SK-N-SH treated with all-trans-retinoic acid at 6 μM for 48 hours (cell line): ENCODE measurements at regions not wholly inside any gene's neighbourhood (a gene's known extent, or its start where the extent isn't known, plus 50 kb on each side); places are given as distances from the start of the nearest gene placed in this dataset.

Experiments used
- ATAC-seq: fragments of 200-7000 bp; cut with Tn5 transposase; 3 replicates; pipeline ENCODE4 v1.9.1; 2020; ENCODE audit warnings: mild to moderate bottlenecking, moderate library complexity
- ARNTL ChIP-seq: fragments of 450-650 bp; formaldehyde crosslinking; IDR thresholded peaks from 2 replicates; pipeline ENCODE4 v1.5.0; 2020; ENCODE audit warnings: low read depth, mild to moderate bottlenecking, moderate library complexity, borderline replicate concordance
- CSRNP3 ChIP-seq: fragments of 250-450 bp; sonication (Bioruptor Pico); IDR thresholded peaks from 2 replicates; pipeline ENCODE4 v1.5.1; 2021; ENCODE audit warnings: mild to moderate bottlenecking, moderate library complexity
- ESRRG ChIP-seq: fragments of 250-450 bp; sonication (Bioruptor Pico); IDR thresholded peaks from 2 replicates; pipeline ENCODE4 v1.6.1; 2021; ENCODE audit warnings: mild to moderate bottlenecking
- GLIS3 ChIP-seq: fragments of 250-450 bp; sonication (Bioruptor Pico); IDR thresholded peaks from 2 replicates; pipeline ENCODE4 v1.5.0; 2020; ENCODE audit warnings: mild to moderate bottlenecking, moderate library complexity
- ISL1 ChIP-seq: fragments of 250-450 bp; sonication (Bioruptor Pico); IDR thresholded peaks from 2 replicates; pipeline ENCODE4 v2.1.2; 2022; ENCODE audit warnings: mild to moderate bottlenecking, moderate library complexity
- OSR1 ChIP-seq: fragments of 250-450 bp; sonication (Bioruptor Pico); IDR thresholded peaks from 2 replicates; pipeline ENCODE4 v1.8.0; 2022; ENCODE audit warnings: moderate library complexity, mild to moderate bottlenecking, inconsistent platforms
- PATZ1 ChIP-seq: fragments of 250-450 bp; sonication (Bioruptor Pico); IDR thresholded peaks from 2 replicates; pipeline ENCODE4 v1.8.0; 2020; ENCODE audit warnings: mild to moderate bottlenecking, moderate library complexity, borderline replicate concordance
- POU6F1 ChIP-seq: fragments of 250-450 bp; sonication (Bioruptor Pico); IDR thresholded peaks from 2 replicates; pipeline ENCODE4 v1.8.0; 2021; ENCODE audit warnings: low read depth, mild to moderate bottlenecking, moderate library complexity, borderline replicate concordance
- PPARA ChIP-seq: fragments of 250-450 bp; sonication (Bioruptor Pico); IDR thresholded peaks from 2 replicates; pipeline ENCODE4 v1.5.0; 2020; ENCODE audit warnings: mild to moderate bottlenecking, borderline replicate concordance
- RARB ChIP-seq: fragments of 250-450 bp; sonication (Bioruptor Pico); IDR thresholded peaks from 2 replicates; pipeline ENCODE4 v1.8.0; 2021; ENCODE audit warnings: mild to moderate bottlenecking, moderate library complexity
- SNAI2 ChIP-seq: fragments of 250-450 bp; sonication (Bioruptor Pico); IDR thresholded peaks from 2 replicates; pipeline ENCODE4 v1.5.0; 2020; ENCODE audit warnings: mild to moderate bottlenecking, moderate library complexity
- TCF4 ChIP-seq: fragments of 250-450 bp; sonication (Bioruptor Pico); IDR thresholded peaks from 2 replicates; pipeline ENCODE4 v1.8.0; 2021; ENCODE audit warnings: mild to moderate bottlenecking, moderate library complexity, borderline replicate concordance
- TOX ChIP-seq: fragments of 250-450 bp; sonication (Bioruptor Pico); IDR thresholded peaks from 2 replicates; pipeline ENCODE4 v1.8.0; 2021; ENCODE audit warnings: mild to moderate bottlenecking, moderate library complexity, borderline replicate concordance
- TSHZ2 ChIP-seq: fragments of 250-450 bp; sonication (Bioruptor Pico); IDR thresholded peaks from 2 replicates; pipeline ENCODE4 v1.5.0; 2020; ENCODE audit warnings: mild to moderate bottlenecking, moderate library complexity
- ZC3H10 ChIP-seq: fragments of 250-450 bp; sonication (Bioruptor Pico); IDR thresholded peaks from 2 replicates; pipeline ENCODE4 v1.5.1; 2021; ENCODE audit warnings: mild to moderate bottlenecking, moderate library complexity
- ZFP30 ChIP-seq: fragments of 450-650 bp; formaldehyde crosslinking; IDR thresholded peaks from 2 replicates; pipeline ENCODE4 v1.5.0; 2022; ENCODE audit warnings: mild to moderate bottlenecking, moderate library complexity
- ZNF70 ChIP-seq: fragments of 450-650 bp; formaldehyde crosslinking; IDR thresholded peaks from 2 replicates; pipeline ENCODE4 v1.5.0; 2020; ENCODE audit warnings: mild to moderate bottlenecking, moderate library complexity
- ZNF8 ChIP-seq: fragments of 450-650 bp; formaldehyde crosslinking; IDR thresholded peaks from 2 replicates; pipeline ENCODE4 v1.5.0; 2020; ENCODE audit warnings: mild to moderate bottlenecking, moderate library complexity

- no peak for ATAC-seq
- TF ChIP-seq TCF4 (CRISPR knock-in tag) (no peak), SNAI2 (CRISPR knock-in tag) (no peak), POU6F1 (CRISPR knock-in tag) (no peak), ZFP30 (CRISPR knock-in tag) (no peak), ISL1 (no peak), ZNF8 (no peak), ZNF70 (CRISPR knock-in tag) (no peak), GLIS3 (CRISPR knock-in tag) (no peak), ESRRG (CRISPR knock-in tag) (no peak), TSHZ2 (no peak), PPARA (CRISPR knock-in tag) (no peak), RARB (CRISPR knock-in tag) (no peak), OSR1 (CRISPR knock-in tag) (no peak), PATZ1 (CRISPR knock-in tag) (no peak), ARNTL (CRISPR knock-in tag) (no peak)
Measured at GRCh38 chr5:116382874-116383266, 191.8 kb downstream of the SEMA6A start.

GRCh38 chr5:116382032-116382873, 192.4 kb downstream of the SEMA6A start:
- no peak for ATAC-seq
- TF ChIP-seq PPARA (CRISPR knock-in tag) = no peak
- no peak for TF ChIP-seq ESRRG (CRISPR knock-in tag)
- no peak for TF ChIP-seq TSHZ2
- no peak for TF ChIP-seq ZFP30 (CRISPR knock-in tag)

- ATAC-seq = no peak
- TF ChIP-seq PATZ1 (CRISPR knock-in tag) = no peak
- no peak for TF ChIP-seq TOX (CRISPR knock-in tag)
- no peak for TF ChIP-seq OSR1 (CRISPR knock-in tag)
- TF ChIP-seq ZNF70 (CRISPR knock-in tag) = no peak
- no peak for TF ChIP-seq TCF4 (CRISPR knock-in tag)
- no peak for TF ChIP-seq ZC3H10 (CRISPR knock-in tag)
- no peak for TF ChIP-seq ESRRG (CRISPR knock-in tag)
- TF ChIP-seq SNAI2 (CRISPR knock-in tag) = no peak
- TF ChIP-seq CSRNP3 (CRISPR knock-in tag) = no peak
- no peak for TF ChIP-seq ISL1
- TF ChIP-seq, all 23 proteins: peak for 0
Measured at GRCh38 chr5:116381201-116381600, 193.4 kb downstream of the SEMA6A start.
